OCI-LY1 (cell line): ENCODE measurements at regions not wholly inside any gene's neighbourhood (a gene's known extent, or its start where the extent isn't known, plus 50 kb on each side); places are given as distances from the start of the nearest gene placed in this dataset.

Source experiments
- CTCF ChIP-seq: fragments of 200-600 bp; sonication (generic), shearing (Covaris generic); IDR thresholded peaks from 2 replicates; pipeline ENCODE4 v1.5.1; 2017; ENCODE audit warnings: mild to moderate bottlenecking, antibody characterized with exemption, low read length, moderate library complexity, mixed read lengths
- EZH2 ChIP-seq: fragments of 200-600 bp; sonication (generic), shearing (Covaris generic); IDR thresholded peaks from 2 replicates; pipeline ENCODE4 v1.8.0; 2017; ENCODE audit warnings: borderline replicate concordance, mixed run types, mild to moderate bottlenecking, antibody characterized with exemption, low read length, moderate library complexity, mixed read lengths

GRCh38 chr3:1774597-1774996 lies 324.1 kb upstream of the CNTN4 start:
- TF ChIP-seq CTCF = no peak
- TF ChIP-seq EZH2 = no peak
